COLO668 (cell line): ENCODE measurements at regions not wholly inside any gene's neighbourhood (a gene's known extent, or its start where the extent isn't known, plus 50 kb on each side); places are given as distances from the start of the nearest gene placed in this dataset.
A peak's percentile ranks its signal among the peaks of the same experiment; 100 is the strongest.
"Not testable (repeated sequence)": the region's sequence is repeated elsewhere in the genome, so short reads cannot be mapped to it uniquely, and the experiment has no call there.

Experiments used
- DNase-seq: peaks from one replicate; lab custom pipeline; 2025; ENCODE audit not compliant: unreplicated experiment; lab: John Stamatoyannopoulos, UW

DNA sequence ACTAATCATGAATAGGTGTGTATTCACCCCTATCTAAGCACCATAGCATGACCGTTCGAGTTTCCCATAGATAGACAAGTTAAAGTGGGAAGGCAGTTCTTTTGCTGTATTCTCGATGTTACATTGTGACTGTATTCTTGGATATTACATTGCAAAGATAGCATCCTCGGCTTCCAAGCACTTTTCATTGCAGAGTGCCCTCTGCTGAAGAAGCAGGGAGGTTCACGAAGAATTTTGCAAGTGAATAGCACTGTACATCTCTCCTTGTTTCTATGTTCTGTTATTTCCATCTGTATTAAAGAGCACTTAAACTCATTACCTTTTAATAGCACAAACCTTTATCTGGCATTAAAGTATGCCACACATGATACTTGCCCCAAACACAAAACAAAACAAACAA is 426.7 kb upstream of the ARX start:
- no peak for DNase-seq

DNA sequence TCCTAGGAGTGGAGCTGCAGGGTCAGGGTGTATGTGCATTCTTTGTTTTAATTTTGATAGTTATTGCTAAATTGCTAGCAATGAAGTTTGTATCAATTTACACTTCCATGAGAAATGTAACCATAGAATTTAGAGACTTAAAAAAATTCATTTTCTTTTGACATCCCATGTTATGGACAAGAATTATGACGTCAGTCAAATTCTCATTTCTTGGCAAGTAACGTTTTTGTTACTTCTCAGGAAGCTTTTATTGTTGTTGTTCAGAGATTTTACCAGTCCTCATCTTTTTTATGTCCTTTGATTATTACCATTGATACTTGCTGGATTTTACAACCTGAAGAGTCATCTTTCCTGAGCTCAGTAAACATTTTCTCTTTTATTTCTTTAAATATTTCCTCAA is 417.5 kb upstream of the ARX start:
- no peak for DNase-seq

DNA sequence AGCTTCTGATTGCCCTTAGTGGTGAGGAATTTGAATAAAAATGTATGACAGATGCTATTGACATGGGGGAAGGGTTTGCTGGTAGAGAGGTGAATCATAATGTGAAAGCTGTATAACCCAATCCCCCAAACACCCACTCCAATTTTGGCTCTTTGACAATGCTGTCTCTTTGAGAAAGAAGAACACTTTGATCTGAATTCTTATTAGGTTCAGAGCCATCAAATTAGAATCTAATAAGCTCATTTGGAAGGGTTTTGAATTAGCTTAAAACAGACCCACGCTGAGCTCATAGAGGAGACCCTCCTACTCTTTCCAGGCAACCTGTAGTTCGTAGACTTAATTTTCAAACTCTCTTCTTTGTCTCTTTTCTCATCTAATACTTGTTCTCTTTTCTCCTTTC is 416.6 kb upstream of the ARX start:
- DNase-seq: no peak

DNA sequence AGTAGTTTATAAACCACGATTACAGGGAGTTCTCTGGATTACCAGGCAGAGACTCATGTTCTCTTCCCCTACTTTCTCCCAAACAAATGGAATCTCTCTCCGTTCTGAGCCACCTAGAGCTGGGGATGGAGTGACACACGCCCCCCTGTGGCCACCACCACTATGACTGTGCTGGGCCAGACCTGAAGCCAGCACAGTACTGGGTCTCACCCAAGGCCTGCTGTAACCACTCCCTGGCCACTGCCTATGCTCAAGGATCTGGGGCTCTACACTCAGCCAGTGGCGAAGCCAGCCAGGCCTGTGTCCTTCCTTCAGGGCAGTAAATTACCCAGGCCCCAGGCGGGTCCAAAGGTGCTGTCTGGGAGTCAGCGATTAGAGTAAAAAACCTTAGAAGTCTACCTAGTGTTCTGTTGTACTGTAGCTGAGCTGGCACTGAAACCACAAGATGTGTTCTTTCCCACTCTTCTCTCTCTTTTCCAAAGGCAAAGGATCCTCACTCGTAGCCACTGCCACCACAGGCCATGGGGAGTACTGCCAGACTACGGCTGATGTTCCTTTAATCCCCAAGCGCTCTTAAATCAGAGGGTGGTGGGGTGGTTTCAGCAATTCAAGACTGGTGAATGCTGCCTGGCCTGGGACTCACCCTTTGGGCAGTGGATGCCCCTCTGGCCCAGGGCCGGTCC is 412.2 kb upstream of the ARX start:
- DNase-seq: no peak

DNA sequence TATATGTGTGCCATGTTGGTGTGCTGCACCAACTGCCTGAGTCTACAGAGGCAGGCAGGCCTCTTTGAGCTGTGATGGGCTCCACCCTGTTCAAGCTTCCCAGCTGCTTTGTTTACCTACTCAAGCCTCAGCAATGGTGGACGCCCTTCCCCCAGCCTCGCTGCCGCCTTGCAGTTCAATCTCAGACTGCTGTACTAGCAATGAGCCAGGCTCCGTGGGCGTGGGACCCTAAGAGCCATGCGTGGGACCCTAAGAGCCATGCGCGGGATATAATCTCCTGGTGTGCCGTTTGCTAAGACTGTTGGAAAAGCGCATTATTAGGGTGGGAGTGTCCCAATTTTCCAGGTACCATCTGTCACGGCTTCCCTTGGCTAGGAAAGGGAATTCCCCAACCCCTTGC is 388.4 kb upstream of the ARX start:
- DNase-seq: not testable (repeated sequence)

DNA sequence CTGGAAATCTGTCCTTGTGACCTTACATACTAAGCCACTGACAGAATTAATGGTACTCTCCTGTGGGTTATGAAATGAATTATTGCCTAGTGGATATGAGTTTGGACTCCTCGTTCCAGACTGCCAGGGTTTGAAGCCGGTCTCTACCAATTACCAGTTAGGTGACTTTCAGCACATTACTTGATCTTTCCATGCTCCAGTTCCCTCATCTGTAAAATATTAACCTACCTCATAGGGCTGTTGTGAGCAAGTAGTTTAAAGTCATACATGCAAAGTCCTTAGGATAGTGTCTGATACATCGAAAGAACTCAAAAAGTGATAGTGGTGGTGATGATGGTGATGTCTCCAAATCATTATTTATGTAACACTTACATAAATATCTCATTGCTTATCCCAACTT is 373.5 kb upstream of the ARX start:
- no peak for DNase-seq

DNA sequence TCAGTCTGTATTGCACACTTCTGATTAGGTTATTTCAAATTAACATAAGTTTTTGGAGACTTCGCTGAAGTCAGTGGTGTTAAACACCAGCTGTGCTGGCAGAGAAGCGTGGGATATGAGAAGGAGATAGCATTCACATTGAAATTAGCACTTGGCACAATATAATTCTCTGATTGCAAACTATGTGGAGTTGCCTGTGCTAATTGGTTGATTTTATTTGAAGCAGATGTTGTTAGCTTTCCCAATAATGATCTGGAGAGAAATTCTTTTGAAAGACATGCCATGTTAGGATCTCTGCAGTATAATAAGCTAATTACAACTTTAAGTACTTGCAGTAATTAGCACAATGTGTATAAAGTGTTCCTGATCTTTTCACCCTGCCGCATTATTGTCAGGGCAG is 367.4 kb upstream of the ARX start:
- DNase-seq: no peak

DNA sequence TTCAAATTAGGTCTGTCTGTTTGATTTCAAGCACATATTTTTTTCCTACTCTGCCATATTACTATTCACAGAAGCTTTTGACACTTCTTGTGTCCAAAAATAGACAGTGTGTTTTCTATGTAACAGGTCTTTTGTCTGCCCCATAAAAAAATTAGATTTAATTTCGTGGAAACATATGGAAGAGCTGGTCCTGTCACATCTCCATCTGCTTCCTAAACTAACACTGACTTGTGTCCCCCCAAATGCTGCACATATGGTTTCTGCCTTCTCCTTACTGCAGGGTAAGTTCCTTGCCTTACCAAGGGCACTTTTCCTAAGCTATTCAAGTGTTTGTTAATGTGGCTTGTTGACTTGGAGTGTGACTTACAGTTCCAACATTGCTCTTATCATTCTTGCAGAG is 340.7 kb upstream of the ARX start:
- no peak for DNase-seq

DNA sequence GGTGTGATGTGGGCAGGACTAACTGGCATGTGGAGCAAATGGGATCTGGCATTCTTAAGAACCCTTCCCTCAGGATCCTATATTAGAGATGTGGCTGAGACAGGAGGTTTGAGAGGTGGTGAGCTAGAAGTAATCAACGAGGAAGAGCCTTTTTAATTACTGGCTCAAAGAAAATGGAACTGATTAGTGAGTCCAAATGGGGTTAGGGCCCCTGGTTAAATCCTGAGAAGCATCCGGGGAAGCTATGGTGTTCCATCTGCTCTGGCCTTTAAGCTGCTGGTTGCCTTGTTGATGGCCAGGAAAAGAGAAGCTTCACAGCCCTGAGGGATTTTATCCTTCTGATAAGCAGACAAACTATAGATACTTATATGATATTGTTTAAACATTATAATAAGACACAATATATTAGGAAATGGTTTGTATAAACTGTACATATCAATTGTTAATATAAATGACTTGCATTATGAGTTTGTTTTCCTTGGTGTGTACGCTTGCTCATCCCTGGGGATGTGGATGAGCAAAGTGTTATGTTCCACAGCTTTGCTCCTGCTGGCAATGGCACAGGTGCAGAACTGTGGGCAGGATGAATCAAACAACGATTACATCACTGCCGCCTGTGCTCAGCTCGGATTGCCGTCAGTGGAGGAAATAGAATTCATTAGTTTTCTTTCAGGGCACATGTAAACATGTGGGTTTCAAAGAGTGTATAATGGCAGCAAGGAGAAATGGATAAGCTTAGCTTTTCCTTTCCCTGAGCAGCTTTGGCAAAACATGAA is 328.6 kb upstream of the ARX start:
- DNase-seq: peak; percentile 67

DNA sequence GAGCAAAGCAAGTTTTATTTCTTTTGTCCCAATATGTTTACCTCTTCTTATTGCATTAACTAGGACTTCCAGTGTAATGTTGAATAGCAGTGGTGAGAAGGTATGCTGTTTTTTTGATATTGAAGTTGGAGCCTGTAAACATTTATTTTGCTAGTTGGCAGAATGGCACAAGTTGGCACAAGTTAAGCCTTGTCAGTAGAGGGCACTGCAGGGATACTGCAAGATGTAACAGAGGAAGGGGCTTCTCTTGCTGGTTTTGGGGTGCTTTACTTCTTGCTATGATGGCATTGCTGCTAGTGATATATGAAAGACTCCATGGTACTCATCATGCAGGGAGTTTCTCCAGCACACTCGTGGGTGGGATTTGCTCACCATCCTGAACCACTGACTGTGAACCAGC is 327.3 kb upstream of the ARX start:
- DNase-seq: no peak

DNA sequence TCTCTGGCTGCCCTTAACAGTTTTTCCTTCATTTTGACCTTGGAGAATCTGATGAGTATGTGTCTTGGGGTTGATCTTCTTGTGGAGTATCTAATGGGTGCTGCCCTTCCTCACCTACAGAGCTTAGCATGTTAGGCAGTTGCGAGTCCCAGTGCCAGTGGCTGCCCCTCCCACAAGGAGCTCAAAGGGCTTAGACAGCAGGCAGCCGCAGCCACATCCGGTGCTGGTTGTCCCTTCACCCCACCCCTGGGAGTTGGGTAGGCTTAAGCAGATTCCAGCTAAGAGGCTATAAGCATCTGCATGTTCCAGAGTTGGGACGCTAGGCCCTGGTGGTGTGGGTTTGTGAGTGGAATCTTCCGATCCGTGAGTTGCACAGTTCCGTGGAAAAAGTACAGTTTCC is 322.1 kb upstream of the ARX start:
- DNase-seq: no peak

DNA sequence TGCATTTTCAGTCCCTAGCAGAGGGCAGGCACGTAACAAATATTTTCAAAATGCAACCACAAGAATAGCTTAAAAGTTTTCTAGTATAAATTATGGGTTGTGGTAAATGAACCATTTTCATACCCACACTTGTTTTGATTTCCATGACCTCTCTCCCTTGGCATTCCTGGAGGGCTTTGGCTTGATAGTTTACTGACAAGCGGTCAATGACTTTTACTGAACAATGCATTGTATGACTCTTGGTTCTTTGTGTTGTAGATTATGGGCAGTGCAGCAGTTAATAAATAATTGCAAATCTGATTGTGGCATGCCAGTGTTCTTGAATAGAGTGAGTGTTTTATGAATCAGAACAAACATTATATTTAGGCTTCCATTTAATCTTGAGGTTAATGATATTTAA is 285.2 kb upstream of the ARX start:
- no peak for DNase-seq

DNA sequence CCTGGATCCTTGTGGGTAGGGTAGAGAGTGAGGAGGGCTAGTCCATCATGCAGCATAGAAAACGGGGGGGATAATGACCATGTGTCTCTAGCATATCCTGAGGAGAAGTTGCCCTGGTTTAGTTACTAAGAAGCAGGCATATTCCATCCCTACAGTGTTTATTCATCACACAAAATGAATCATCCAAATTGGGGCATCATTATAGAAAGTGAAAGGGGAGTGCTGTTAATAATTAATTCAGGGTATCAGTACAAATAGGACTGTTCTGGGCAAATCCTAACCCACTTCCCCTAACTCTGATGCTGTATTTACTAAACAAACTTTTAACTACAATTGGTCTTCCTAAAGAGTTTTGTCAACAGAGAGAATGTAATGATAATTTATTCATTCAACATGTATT is 281.1 kb upstream of the ARX start:
- no peak for DNase-seq

DNA sequence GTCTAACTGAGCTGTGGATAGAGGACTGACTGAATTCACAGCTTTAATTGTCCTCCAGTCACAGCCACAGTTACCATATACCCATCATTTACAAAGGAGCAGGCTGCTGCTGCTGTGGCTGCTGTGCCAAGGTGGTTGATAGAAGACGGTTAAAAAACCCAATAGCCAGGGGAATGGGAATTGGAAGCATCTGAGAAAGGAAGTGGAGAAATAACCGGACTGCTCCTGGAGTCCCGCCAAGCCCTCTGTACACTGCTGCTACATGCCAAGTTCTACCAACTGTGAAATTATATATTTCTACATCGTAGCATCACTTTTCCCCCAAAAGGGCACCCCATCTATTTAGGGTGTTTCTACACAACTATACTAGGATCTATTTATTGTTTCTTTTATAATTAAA is 279.7 kb upstream of the ARX start:
- DNase-seq: no peak

DNA sequence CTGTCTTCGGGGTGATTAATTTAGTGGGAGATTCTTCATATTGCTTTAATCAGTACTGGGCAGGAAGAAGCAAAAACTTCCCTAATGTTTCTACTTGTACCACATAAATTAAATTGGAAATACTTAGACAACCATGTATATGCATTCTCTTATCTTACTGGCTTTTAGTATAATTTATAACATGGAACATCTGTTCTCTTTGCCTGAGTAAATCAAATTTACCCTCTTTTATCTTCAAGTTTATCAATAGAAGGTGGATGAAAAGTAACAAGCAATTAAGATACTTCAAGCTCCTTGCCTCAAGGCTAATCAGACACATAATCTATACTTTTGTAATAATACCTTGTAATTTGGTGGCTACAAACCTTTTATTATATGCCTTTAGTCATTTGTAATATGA is 274.4 kb upstream of the ARX start:
- DNase-seq: no peak

DNA sequence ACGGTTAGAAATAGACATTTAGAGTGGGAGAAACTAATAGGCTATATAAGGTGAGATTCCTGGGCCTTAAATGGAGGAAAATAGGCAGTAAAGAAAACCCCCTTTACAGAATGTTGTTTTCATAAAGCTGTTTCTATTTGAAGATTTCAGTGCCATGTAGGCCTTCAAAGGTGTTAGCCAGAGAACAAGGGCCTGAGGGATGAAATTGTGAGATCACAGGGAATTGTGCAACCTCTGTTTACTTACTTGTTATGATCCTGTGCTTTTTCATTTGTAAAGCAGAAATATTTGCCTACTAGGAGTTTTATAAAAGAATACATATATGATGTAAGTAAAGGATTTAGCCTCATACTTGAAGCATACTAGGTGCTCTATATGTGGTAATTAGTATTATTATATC is 272.9 kb upstream of the ARX start:
- no peak for DNase-seq

DNA sequence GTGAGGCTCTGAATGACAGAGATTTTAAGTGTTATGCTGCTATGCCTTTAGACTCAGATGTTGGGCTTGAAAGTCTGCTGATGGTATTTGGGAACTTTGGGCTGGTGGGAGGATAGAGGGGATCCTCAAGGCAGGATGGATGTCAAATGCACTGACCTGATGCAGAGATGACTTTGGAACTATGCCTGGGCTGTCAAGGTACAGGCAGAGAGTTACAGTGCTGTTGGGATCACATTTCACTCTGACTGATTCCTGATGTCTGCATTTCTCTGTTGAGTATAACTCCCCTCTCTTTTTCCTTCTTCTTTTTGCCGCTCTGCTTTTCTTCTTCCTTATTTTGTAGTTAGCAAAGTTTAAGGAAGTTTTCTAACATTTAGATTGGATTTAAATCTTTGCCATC is 271.8 kb upstream of the ARX start:
- no peak for DNase-seq

DNA sequence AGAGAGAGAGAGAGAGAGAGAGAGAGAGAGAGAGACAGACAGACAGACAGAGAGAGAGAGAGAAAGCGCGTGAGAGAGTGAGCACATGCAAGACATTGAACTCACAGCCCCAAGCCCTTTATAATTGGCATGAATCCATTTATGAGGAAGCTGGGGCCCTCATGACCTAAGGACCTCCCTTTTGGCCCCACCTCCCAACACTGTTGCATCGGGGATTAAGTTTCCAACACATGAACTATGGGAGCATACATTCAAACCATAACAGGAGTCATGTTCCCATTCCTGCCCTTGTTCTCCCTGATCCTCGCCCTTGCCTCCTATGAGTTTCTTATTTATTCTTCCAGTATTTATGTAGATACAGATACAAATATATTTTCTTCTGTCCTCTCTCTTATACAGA is 269.8 kb upstream of the ARX start:
- no peak for DNase-seq

DNA sequence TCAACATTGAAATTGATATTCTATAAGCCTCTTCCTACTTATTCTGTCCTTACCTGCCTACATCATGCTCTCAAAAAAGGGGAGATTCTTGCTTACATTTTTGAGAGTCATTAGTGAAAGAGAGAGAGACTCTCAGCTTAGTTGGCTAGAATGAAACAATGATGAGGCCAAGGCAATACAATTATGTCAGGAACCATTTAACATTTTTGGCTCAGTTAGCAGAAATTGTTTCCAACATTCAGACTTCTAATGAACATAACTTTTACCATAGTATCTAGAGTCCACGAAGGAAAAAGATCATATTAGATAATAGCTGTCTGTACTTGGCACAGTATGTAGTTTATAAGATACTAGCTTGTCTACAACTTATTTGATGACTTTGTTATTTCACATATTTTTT is 263.7 kb upstream of the ARX start:
- DNase-seq: no peak

DNA sequence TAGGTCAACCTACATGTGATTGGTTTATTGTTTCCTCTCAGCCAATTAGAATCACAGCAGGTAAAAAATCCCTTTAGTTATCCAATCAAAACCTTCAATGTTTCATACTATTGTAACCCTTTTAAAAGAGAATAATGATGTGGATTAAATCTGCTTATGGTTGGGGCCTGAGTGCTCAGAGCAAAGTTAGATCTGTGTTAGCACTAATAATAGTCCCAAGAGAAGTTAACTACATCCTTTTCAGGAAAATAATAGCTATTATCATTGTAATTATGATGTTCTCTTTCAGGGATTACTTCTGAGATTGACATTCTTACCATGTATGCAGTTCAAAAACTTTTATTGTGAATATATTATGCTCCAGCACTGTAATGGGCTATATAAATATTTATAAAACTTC is 262.6 kb upstream of the ARX start:
- DNase-seq: no peak

DNA sequence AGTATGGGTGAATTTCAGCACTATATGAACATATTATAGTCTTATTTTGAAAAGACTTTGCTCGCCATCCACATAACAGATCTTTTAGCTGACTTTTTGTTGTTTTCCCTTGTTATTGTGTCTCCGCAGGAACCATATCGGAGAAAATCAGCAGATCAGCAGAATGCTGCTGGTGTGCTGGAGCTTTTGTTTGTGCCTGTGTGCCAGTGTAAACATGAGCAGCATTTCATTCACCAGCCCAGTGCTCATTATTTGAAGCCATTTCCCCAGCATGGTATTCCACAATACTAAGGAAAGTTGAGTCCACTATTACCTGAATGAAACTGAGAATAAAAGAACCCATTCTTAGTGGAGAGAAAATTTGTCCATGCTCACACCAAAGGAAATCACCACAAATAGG is 261.8 kb upstream of the ARX start:
- no peak for DNase-seq

DNA sequence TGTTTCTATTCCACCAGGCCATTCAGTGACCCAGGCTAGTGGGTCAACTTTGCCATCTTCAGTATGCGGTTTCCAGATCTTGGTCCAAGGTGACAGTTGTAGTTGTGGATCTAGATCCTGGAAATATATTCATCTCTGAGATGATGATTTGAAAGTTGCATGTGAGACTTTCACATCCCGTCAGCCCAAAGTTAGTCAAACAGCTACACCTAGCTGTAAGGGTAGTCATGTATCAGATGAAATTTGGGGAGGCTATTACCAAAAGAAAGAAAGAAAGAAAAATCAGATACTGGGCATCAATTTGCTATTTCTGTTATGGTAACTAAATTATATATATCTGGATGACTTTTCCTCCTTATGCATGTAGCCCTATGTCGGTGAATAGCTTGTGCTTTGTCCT is 259.4 kb upstream of the ARX start:
- DNase-seq: no peak

DNA sequence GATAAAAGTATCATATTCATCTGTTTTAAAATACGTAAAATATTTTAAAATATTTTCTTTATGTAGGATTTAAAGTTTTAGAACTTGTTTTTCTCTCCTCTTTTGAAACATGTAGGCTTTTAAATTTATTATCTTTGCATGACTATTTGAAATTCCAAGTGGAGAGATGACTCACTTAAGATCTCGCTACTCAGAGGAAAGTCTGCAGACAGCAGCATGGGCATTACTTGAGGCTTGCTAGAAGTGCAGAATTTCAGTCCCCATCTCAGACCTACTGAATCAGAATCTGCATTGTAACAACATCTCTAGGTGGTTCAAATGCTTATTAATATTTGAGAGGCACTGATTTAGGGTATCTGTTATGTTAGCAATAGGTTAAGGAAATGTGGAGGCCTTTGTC is 225.7 kb upstream of the ARX start:
- DNase-seq: no peak
